ENCODE measurements at regions not wholly inside any gene's neighbourhood (a gene's known extent, or its start where the extent isn't known, plus 50 kb on each side); places are given as distances from the start of the nearest gene placed in this dataset.

DNA sequence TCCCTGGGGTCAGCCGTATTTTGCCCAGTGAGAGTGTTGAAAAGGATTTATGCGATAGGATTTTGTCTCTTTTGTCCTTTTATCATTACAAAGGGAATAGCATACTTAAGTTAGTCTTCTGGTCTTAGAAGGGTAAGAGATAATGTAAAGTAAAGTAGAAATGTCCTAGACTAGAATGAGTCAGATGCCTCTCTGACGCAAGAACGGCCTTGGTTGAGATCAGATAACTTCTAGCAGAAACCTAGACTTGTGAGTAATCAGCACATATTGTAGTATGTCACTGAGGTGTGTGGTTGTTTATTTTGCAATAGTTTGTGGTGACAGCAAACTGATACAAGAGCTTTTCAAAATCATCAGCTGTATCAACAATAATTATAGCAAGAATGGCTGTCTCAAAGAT lies 866.1 kb downstream of the NSUN3 start:
- Histone ChIP-seq H3K4me3 (replicated peaks in 1 of 3; ENCODE audit: low read depth in 2 of 3, low read length in 3 of 3) (no peak overlapping the region), H3K27me3 (ENCODE audit: control insufficient read depth in 2 of 2, insufficient read depth in 2 of 2, low read length in 2 of 2) (no peaks in the 10 kb centered on the region), H3K9me3 (replicated peaks in 1 of 2; ENCODE audit: control insufficient read depth in 1 of 2, insufficient read depth in 1 of 2, low read length in 2 of 2) (no peaks in the 10 kb centered on the region), H3K9ac (ENCODE audit: insufficient read depth, low read length, poor library complexity, severe bottlenecking) (no peak overlapping the region), H2AFZ (ENCODE audit: insufficient read depth, low read depth, low read length, poor library complexity, severe bottlenecking) (no peak overlapping the region), H3K4me1 (ENCODE audit: control insufficient read depth in 1 of 2, insufficient read depth in 2 of 2, low read length in 2 of 2) (no peaks in the 10 kb centered on the region), H3K27ac (ENCODE audit: low read depth in 1 of 2, low read length in 2 of 2) (no peak overlapping the region), H4K20me1 (ENCODE audit: insufficient read depth, low read length) (no peaks in the 10 kb centered on the region), H3K36me3 (replicated peaks in 1 of 2; ENCODE audit: control insufficient read depth in 1 of 2, insufficient read depth in 2 of 2, low read length in 2 of 2) (no peaks in the 10 kb centered on the region), H3K79me2 (ENCODE audit: insufficient read depth, low read length) (no peaks in the 10 kb centered on the region), H3K4me2 (replicated peaks; ENCODE audit: extremely low read depth, low read length, poor library complexity, severe bottlenecking) (no peak overlapping the region)
- no peak overlapping the region for H3K4me3 Mint-ChIP-seq
- H3K27ac Mint-ChIP-seq: no peak overlapping the region
- intact Hi-C loops (cut with micrococcal nuclease): no loop called here
- no peak for DNase-seq
- no peaks in the 10 kb centered on the region for H3K4me1 Mint-ChIP-seq
- no peak for TF ChIP-seq CTCF (IDR thresholded peaks at IDR 0.05)
- 100% methylated on average over 2 of the region's 4 CpGs for WGBS (ENCODE audit: insufficient coverage)
- H3K27me3 Mint-ChIP-seq (ENCODE audit: low read depth in 3 of 3): no peaks in the 10 kb centered on the region
- peaks cover 0 to 6% (median 0%) of the 10 kb centered on the region in 7 donors for H3K9me3 Mint-ChIP-seq
- no peaks in the 10 kb centered on the region for H3K36me3 Mint-ChIP-seq

- WGBS (ENCODE audit: insufficient coverage): 80% methylated on average over 4 of the region's 5 CpGs
- no peaks in the 10 kb centered on the region for H3K36me3 ChIP-seq (replicated peaks in 1 of 2; ENCODE audit: control insufficient read depth in 1 of 2, insufficient read depth in 2 of 2, low read length in 2 of 2)
- no peak overlapping the region for H3K27ac ChIP-seq (ENCODE audit: low read depth in 1 of 2, low read length in 2 of 2)
- intact Hi-C loops (cut with micrococcal nuclease): no loop called here
- no peak overlapping the region for H2AFZ ChIP-seq (ENCODE audit: insufficient read depth, low read depth, low read length, poor library complexity, severe bottlenecking)
- Mint-ChIP-seq H3K27me3 (ENCODE audit: low read depth in 3 of 3) (no peaks in the 10 kb centered on the region), H3K9me3 (peaks cover 4 to 18% (median 7%) of the 10 kb centered on the region in 7 donors), H3K27ac (no peak overlapping the region), H3K4me3 (no peak overlapping the region), H3K36me3 (no peaks in the 10 kb centered on the region), H3K4me1 (no peaks in the 10 kb centered on the region)
- no peaks in the 10 kb centered on the region for H3K27me3 ChIP-seq (ENCODE audit: control insufficient read depth in 2 of 2, insufficient read depth in 2 of 2, low read length in 2 of 2)
- DNase-seq: no peak
- no peaks in the 10 kb centered on the region for H3K4me1 ChIP-seq (ENCODE audit: control insufficient read depth in 1 of 2, insufficient read depth in 2 of 2, low read length in 2 of 2)
- H4K20me1 ChIP-seq (ENCODE audit: insufficient read depth, low read length): no peaks in the 10 kb centered on the region
- no peaks in the 10 kb centered on the region for H3K79me2 ChIP-seq (ENCODE audit: insufficient read depth, low read length)
- no peak overlapping the region for H3K9ac ChIP-seq (ENCODE audit: insufficient read depth, low read length, poor library complexity, severe bottlenecking)
- no peak for TF ChIP-seq CTCF (IDR thresholded peaks at IDR 0.05)
- no peak overlapping the region for H3K4me3 ChIP-seq (replicated peaks in 1 of 3; ENCODE audit: low read depth in 2 of 3, low read length in 3 of 3)
- H3K4me2 ChIP-seq (replicated peaks; ENCODE audit: extremely low read depth, low read length, poor library complexity, severe bottlenecking): no peak overlapping the region
- peaks cover 13 to 14% of the 10 kb centered on the region in 2 donors for H3K9me3 ChIP-seq (replicated peaks in 1 of 2; ENCODE audit: control insufficient read depth in 1 of 2, insufficient read depth in 1 of 2, low read length in 2 of 2)
Observed at GRCh38 chr3:94935738-94936580, 873.1 kb downstream of the NSUN3 start.

Data from CD14-positive monocyte (primary cell).